ENCODE measurements at regions not wholly inside any gene's neighbourhood (a gene's known extent, or its start where the extent isn't known, plus 50 kb on each side); places are given as distances from the start of the nearest gene placed in this dataset.
"Not testable (repeated sequence)": the region's sequence is repeated elsewhere in the genome, so short reads cannot be mapped to it uniquely, and the experiment has no call there.

- DNase-seq (ENCODE audit: low read depth in 4 of 4, low spot score in 1 of 4) = no peak
Measured at GRCh38 chr1:29631836-29632805, 395.8 kb downstream of the PTPRU start.

GRCh38 chr1:29631361-29631760, 395.0 kb downstream of the PTPRU start:
- no peak for DNase-seq (ENCODE audit: low read depth in 4 of 4, low spot score in 1 of 4)

- no peak for DNase-seq (ENCODE audit: low read depth in 4 of 4, low spot score in 1 of 4)
Measured at GRCh38 chr1:29630756-29631155, 394.4 kb downstream of the PTPRU start.

- no peak for DNase-seq (ENCODE audit: low read depth in 4 of 4, low spot score in 1 of 4)
Measured at GRCh38 chr1:29629814-29630516, 393.6 kb downstream of the PTPRU start.

GRCh38 chr1:29629401-29629800, 393.1 kb downstream of the PTPRU start:
- DNase-seq (ENCODE audit: low read depth in 4 of 4, low spot score in 1 of 4) = no peak

- no peak for DNase-seq (ENCODE audit: low read depth in 4 of 4, low spot score in 1 of 4)
Measured at GRCh38 chr1:29628190-29628589, 391.9 kb downstream of the PTPRU start.

GRCh38 chr1:29626726-29627125, 390.4 kb downstream of the PTPRU start:
- no peak for DNase-seq (ENCODE audit: low read depth in 4 of 4, low spot score in 1 of 4)

- no peak for DNase-seq (ENCODE audit: low read depth in 4 of 4, low spot score in 1 of 4)
Measured at GRCh38 chr1:29626066-29626465, 389.7 kb downstream of the PTPRU start.

- DNase-seq (ENCODE audit: low read depth in 4 of 4, low spot score in 1 of 4) = no peak
Measured at GRCh38 chr1:29625084-29625420, 388.7 kb downstream of the PTPRU start.

- DNase-seq (ENCODE audit: low read depth in 4 of 4, low spot score in 1 of 4) = no peak
Measured at GRCh38 chr1:29624320-29625083, 388.2 kb downstream of the PTPRU start.

GRCh38 chr1:29623501-29623900, 387.2 kb downstream of the PTPRU start:
- DNase-seq (ENCODE audit: low read depth in 4 of 4, low spot score in 1 of 4) = no peak

- DNase-seq (ENCODE audit: low read depth in 4 of 4, low spot score in 1 of 4) = no peak
Measured at GRCh38 chr1:29621826-29622435, 385.6 kb downstream of the PTPRU start.

GRCh38 chr1:29620631-29621030, 384.3 kb downstream of the PTPRU start:
- no peak for DNase-seq (ENCODE audit: low read depth in 4 of 4, low spot score in 1 of 4)

- DNase-seq (ENCODE audit: low read depth in 4 of 4, low spot score in 1 of 4) = no peak
Measured at GRCh38 chr1:29607236-29607635, 370.9 kb downstream of the PTPRU start.

GRCh38 chr1:29604796-29605195, 368.5 kb downstream of the PTPRU start:
- not testable (repeated sequence) for DNase-seq (ENCODE audit: low read depth in 4 of 4, low spot score in 1 of 4)

GRCh38 chr1:29603622-29604021, 367.3 kb downstream of the PTPRU start:
- DNase-seq (ENCODE audit: low read depth in 4 of 4, low spot score in 1 of 4) = no peak

GRCh38 chr1:29602203-29602602, 365.9 kb downstream of the PTPRU start:
- no peak for DNase-seq (ENCODE audit: low read depth in 4 of 4, low spot score in 1 of 4)

GRCh38 chr1:29601021-29601420, 364.7 kb downstream of the PTPRU start:
- DNase-seq (ENCODE audit: low read depth in 4 of 4, low spot score in 1 of 4) = no peak

GRCh38 chr1:29599826-29600225, 363.5 kb downstream of the PTPRU start:
- DNase-seq (ENCODE audit: low read depth in 4 of 4, low spot score in 1 of 4) = no peak

- DNase-seq (ENCODE audit: low read depth in 4 of 4, low spot score in 1 of 4) = no peak
Measured at GRCh38 chr1:29599071-29599470, 362.7 kb downstream of the PTPRU start.

- no peak for DNase-seq (ENCODE audit: low read depth in 4 of 4, low spot score in 1 of 4)
Measured at GRCh38 chr1:29597861-29598260, 361.5 kb downstream of the PTPRU start.

Data from stimulated activated CD4-positive, alpha-beta T cell treated with anti-CD3 and anti-CD28 coated beads, Interleukin-1b, Interleukin-23, amount 100 ng/mL, for 24 hours (primary cell).